Common myeloid progenitor, CD34-positive (primary cell): ENCODE measurements at regions not wholly inside any gene's neighbourhood (a gene's known extent, or its start where the extent isn't known, plus 50 kb on each side); places are given as distances from the start of the nearest gene placed in this dataset.

Experiments
- CTCF ChIA-PET: fragments of 350-600 bp; sonication (Branson Sonifier 250); formaldehyde crosslinking; loops from one replicate; lab custom pipeline; 2021; ENCODE audit warnings: antibody characterized with exemption; lab: Charles Lee
- POLR2A ChIA-PET: fragments of 350-600 bp; sonication (Branson Sonifier 250); formaldehyde crosslinking; loops from one replicate; lab custom pipeline; 2021; ENCODE audit warnings: antibody characterized with exemption; lab: Charles Lee
- DNase-seq, 3 donors: peaks; one replicate each; pipeline versions ENCODE4 v3.0.0 to v3.0.0-alpha.2; 2013
- H3K27ac ChIP-seq, 2 experiments: 1 replicate in 1 of 2; 2 replicates in 1 of 2; pipeline ENCODE4 v1.7.0; 2013; ENCODE audit warnings: inconsistent platforms in 2 of 2, low read length in 2 of 2, mild to moderate bottlenecking in 2 of 2, low read depth in 1 of 2, moderate library complexity in 1 of 2; ENCODE audit not compliant: severe bottlenecking in 2 of 2, insufficient read depth in 1 of 2, poor library complexity in 1 of 2
- H3K27me3 ChIP-seq, 5 experiments: replicated peaks in 2 of 5; 1 replicate in 3 of 5; 2 replicates in 2 of 5; pipeline versions ENCODE4 v1.6.1 to v1.7.0; 2013; ENCODE audit warnings: low read length in 4 of 5, mild to moderate bottlenecking in 2 of 5, moderate library complexity in 2 of 5, inconsistent platforms in 1 of 5; ENCODE audit not compliant: insufficient read depth in 5 of 5, control insufficient read depth in 4 of 5
- H3K36me3 ChIP-seq, 4 experiments: 1 replicate in 2 of 4; 2 replicates in 2 of 4; pipeline versions ENCODE4 v1.6.1 to v1.7.0; 2013; ENCODE audit warnings: low read length in 3 of 4, control low read depth in 1 of 4, mild to moderate bottlenecking in 1 of 4; ENCODE audit not compliant: control insufficient read depth in 4 of 4, insufficient read depth in 4 of 4
- H3K4me1 ChIP-seq, 4 experiments: 1 replicate in 3 of 4; 2 replicates in 1 of 4; pipeline versions ENCODE4 v1.6.1 to v1.7.1; 2013; ENCODE audit warnings: low read length in 3 of 4, mild to moderate bottlenecking in 3 of 4, control low read depth in 1 of 4, inconsistent platforms in 1 of 4, moderate library complexity in 1 of 4; ENCODE audit not compliant: control insufficient read depth in 4 of 4, insufficient read depth in 4 of 4; ENCODE audit errors: control extremely low read depth in 1 of 4
- H3K4me3 ChIP-seq, 7 experiments: 1 replicate in 4 of 7; 2 replicates in 3 of 7; pipeline versions ENCODE4 v1.5.1 to v1.7.0; 2013; ENCODE audit warnings: mild to moderate bottlenecking in 7 of 7, low read length in 6 of 7, moderate library complexity in 6 of 7, inconsistent platforms in 2 of 7, low read depth in 2 of 7, control low read depth in 1 of 7; ENCODE audit not compliant: insufficient read depth in 4 of 7, control insufficient read depth in 1 of 7; ENCODE audit errors: extremely low read depth in 1 of 7
- H3K9me3 ChIP-seq, 5 experiments: 1 replicate in 4 of 5; 2 replicates in 1 of 5; pipeline versions ENCODE4 v1.6.1 to v1.7.1; 2013; ENCODE audit warnings: low read length in 4 of 5, mild to moderate bottlenecking in 2 of 5, inconsistent platforms in 1 of 5, low read depth in 1 of 5, moderate library complexity in 1 of 5; ENCODE audit not compliant: control insufficient read depth in 4 of 5, insufficient read depth in 2 of 5; ENCODE audit errors: control extremely low read depth in 1 of 5
- WGBS: methylation state at CpG from one replicate; pipeline ENCODE4 v1.1.5; 2013; ENCODE audit not compliant: insufficient coverage; 5-methylcytosine and 5-hydroxymethylcytosine counted together

GRCh38 chr2:100627330-100628300 is 64.8 kb downstream of the PDCL3 start:
- ChIA-PET CTCF (interaction anchor here (1.1 to 2.1 kb wide), 2 partner anchors 15 to 23 kb away, joined by 3 to 6 read pairs; no protein-coding TSS in a partner anchor), POLR2A (no interaction called here)
- whole genome bisulfite sequencing: 90% methylated on average over 5 of the region's 13 CpGs
- Histone ChIP-seq H3K4me1 (peaks cover 0 to 9% (median 4%) of the 10 kb centered on the region in 4 experiments), H3K27ac (no peak overlapping the region), H3K36me3 (no peaks in the 10 kb centered on the region), H3K4me3 (no peak overlapping the region), H3K27me3 (peaks cover 0 to 7% (median 0%) of the 10 kb centered on the region in 5 experiments), H3K9me3 (peaks cover 0 to 3% (median 2%) of the 10 kb centered on the region in 5 experiments)
- DNase-seq: no peak

DNA sequence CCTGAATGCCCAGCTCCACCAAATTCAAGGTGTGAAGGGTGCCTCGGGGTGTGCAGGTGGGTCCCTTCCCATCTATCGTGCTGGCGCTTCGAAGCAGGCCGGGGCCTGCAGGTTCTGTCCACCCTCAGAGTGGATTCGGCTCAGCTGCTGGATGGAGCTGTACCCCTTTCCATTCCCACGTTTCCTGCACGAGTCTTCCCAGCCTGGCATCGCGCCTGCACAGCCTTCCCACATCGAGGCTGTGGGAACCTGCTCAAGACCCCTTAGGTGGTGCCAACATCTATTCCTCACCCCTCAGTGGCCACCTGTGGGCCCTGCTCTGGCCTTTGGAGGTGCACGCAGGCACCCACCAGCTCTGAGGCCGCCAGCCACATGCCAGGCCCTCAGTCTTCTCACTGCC is 65.7 kb downstream of the PDCL3 start:
- DNase-seq: no peak
- Histone ChIP-seq H3K36me3 (no peaks in the 10 kb centered on the region), H3K27ac (no peak overlapping the region), H3K4me1 (peaks cover 0 to 9% (median 4%) of the 10 kb centered on the region in 4 experiments), H3K27me3 (peaks cover 0 to 7% (median 0%) of the 10 kb centered on the region in 5 experiments), H3K9me3 (no peaks in the 10 kb centered on the region), H3K4me3 (no peak overlapping the region)
- ChIA-PET POLR2A (no interaction called here), CTCF (interaction anchor here (1.1 to 1.4 kb wide), 2 partner anchors 8 to 24 kb away, joined by 3 to 4 read pairs; no protein-coding TSS in a partner anchor)
- 97% methylated on average over 11 of the region's 13 CpGs for WGBS

DNA sequence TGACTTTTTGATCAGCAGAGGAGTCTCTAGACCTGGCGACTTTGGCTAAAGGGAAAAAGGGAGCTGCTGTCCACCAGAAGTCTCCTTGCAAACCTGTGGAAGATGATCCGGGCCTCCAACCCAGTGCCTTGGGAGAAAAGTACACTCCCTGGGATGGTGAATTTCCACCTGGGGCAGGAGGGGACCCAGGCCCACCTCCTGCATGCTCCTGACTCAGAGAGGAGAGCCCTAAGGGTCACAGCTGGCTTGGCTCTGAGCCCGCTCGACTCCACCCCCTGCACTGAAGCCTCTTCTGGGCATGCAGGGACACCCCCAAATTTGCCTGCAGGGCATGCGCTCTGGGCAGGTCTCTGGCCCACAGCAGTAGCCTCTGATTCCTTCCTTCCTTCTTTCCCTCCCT is 66.5 kb downstream of the PDCL3 start:
- Histone ChIP-seq H3K4me1 (peaks cover 0 to 9% (median 4%) of the 10 kb centered on the region in 4 experiments), H3K9me3 (no peaks in the 10 kb centered on the region), H3K27me3 (peaks cover 0 to 7% (median 0%) of the 10 kb centered on the region in 5 experiments), H3K27ac (no peak overlapping the region), H3K4me3 (no peak overlapping the region), H3K36me3 (no peaks in the 10 kb centered on the region)
- ChIA-PET POLR2A (no interaction called here), CTCF (interaction anchor here (1.4 to 1.7 kb wide), 2 partner anchors 9 to 19 kb away, joined by 4 to 7 read pairs; no protein-coding TSS in a partner anchor)
- no peak for DNase-seq
- 100% methylated on average over 5 of the region's 5 CpGs for WGBS

DNA sequence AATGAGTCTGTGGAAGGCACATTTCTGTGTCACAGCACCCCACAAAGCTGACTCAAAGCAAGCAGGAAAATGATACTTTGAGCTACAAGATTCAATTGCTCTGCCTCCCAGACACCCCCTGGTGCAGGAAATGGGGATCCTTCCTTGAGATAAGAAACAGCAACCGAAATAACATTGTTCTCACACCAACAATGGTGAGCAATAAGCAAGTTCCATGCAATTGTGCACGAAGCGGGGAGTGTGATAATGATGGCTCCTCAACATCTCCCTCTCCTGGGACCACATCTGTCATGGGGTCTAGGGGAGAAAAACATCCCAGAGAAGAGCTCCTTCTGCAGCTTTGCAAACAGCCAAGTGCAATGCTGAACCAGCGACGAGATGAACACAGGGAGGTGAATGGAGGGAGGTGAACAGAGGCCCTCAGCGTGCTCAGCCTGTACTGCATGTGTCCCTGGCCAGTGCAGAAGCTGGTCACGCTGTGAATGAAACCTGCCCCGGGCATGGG is 67.7 kb downstream of the PDCL3 start:
- DNase-seq: peak; percentile 4 to 19 (median 13)
- Histone ChIP-seq H3K27ac (no peak overlapping the region), H3K4me3 (no peak overlapping the region), H3K4me1 (peaks cover 0 to 9% (median 4%) of the 10 kb centered on the region in 4 experiments), H3K9me3 (no peaks in the 10 kb centered on the region), H3K27me3 (peaks cover 0 to 7% (median 0%) of the 10 kb centered on the region in 5 experiments), H3K36me3 (no peaks in the 10 kb centered on the region)
- ChIA-PET CTCF (interaction anchor here (1.1 to 1.7 kb wide), 2 partner anchors 11 to 20 kb away, joined by 3 to 7 read pairs; no protein-coding TSS in a partner anchor), POLR2A (no interaction called here)
- WGBS: 93% methylated on average over 5 of the region's 8 CpGs

DNA sequence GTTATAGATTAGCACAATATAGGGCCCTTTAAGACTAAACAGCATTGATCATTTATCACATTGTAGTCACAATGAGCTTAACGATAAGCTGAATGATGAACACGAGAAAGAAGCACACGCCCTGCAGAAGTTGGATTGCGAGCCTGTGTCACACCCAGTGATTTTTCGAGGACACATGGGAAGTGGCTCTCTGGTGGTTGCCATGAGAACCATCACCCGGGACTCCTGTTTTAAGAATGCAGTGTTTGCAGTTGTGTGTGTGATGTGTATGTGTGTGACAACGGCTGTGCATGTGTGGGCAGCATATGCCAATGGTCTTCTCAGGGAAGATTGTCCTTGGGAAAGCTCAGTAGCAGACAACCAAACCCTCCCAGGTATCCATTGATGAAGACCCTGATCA is 69.2 kb downstream of the PDCL3 start:
- CTCF ChIA-PET: interaction anchor here (0.8 to 2.0 kb wide), 3 partner anchors 11 to 91 kb away, joined by 3 to 5 read pairs (median 3); no protein-coding TSS in a partner anchor
- WGBS: 87% methylated on average over 7 of the region's 7 CpGs
- POLR2A ChIA-PET: no interaction called here
- Histone ChIP-seq H3K36me3 (no peaks in the 10 kb centered on the region), H3K27me3 (peaks cover 0 to 2% (median 0%) of the 10 kb centered on the region in 5 experiments), H3K4me3 (no peak overlapping the region), H3K9me3 (no peaks in the 10 kb centered on the region), H3K27ac (no peak overlapping the region), H3K4me1 (peaks cover 0 to 9% (median 4%) of the 10 kb centered on the region in 4 experiments)
- no peak for DNase-seq

- CTCF ChIA-PET: interaction anchor here (0.8 to 2.0 kb wide), 3 partner anchors 12 to 90 kb away, joined by 3 to 5 read pairs (median 3); no protein-coding TSS in a partner anchor
- Histone ChIP-seq H3K27ac (no peak overlapping the region), H3K36me3 (no peaks in the 10 kb centered on the region), H3K9me3 (no peaks in the 10 kb centered on the region), H3K4me1 (peaks cover 0 to 9% (median 4%) of the 10 kb centered on the region in 4 experiments), H3K4me3 (no peak overlapping the region), H3K27me3 (peaks cover 0 to 3% (median 0%) of the 10 kb centered on the region in 5 experiments)
- 100% methylated on average over 2 of the region's 4 CpGs for WGBS
- POLR2A ChIA-PET: no interaction called here
- DNase-seq: no peak
Measured at GRCh38 chr2:100632759-100633158, 70.0 kb downstream of the PDCL3 start.
